ENCODE measurements at regions not wholly inside any gene's neighbourhood (a gene's known extent, or its start where the extent isn't known, plus 50 kb on each side); places are given as distances from the start of the nearest gene placed in this dataset.

GRCh38 chr2:4246364-4247131 is 543.2 kb downstream of the DCDC2C start:
- TF ChIP-seq ZNF431 (CRISPR knock-in tag; IDR thresholded peaks at IDR 0.05; ENCODE audit: borderline replicate concordance, low read depth) (no peak), ZNF577 (CRISPR knock-in tag; IDR thresholded peaks at IDR 0.05; ENCODE audit: borderline replicate concordance, low read depth) (no peak)
- TF ChIP-seq, protein P1, sequence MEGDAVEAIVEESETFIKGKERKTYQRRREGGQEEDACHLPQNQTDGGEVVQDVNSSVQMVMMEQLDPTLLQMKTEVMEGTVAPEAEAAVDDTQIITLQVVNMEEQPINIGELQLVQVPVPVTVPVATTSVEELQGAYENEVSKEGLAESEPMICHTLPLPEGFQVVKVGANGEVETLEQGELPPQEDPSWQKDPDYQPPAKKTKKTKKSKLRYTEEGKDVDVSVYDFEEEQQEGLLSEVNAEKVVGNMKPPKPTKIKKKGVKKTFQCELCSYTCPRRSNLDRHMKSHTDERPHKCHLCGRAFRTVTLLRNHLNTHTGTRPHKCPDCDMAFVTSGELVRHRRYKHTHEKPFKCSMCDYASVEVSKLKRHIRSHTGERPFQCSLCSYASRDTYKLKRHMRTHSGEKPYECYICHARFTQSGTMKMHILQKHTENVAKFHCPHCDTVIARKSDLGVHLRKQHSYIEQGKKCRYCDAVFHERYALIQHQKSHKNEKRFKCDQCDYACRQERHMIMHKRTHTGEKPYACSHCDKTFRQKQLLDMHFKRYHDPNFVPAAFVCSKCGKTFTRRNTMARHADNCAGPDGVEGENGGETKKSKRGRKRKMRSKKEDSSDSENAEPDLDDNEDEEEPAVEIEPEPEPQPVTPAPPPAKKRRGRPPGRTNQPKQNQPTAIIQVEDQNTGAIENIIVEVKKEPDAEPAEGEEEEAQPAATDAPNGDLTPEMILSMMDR (CRISPR knock-in tag; IDR thresholded peaks at IDR 0.05), result no peak
